ENCODE measurements at regions not wholly inside any gene's neighbourhood (a gene's known extent, or its start where the extent isn't known, plus 50 kb on each side); places are given as distances from the start of the nearest gene placed in this dataset.
A peak's percentile ranks its signal among the peaks of the same experiment; 100 is the strongest.

DNA sequence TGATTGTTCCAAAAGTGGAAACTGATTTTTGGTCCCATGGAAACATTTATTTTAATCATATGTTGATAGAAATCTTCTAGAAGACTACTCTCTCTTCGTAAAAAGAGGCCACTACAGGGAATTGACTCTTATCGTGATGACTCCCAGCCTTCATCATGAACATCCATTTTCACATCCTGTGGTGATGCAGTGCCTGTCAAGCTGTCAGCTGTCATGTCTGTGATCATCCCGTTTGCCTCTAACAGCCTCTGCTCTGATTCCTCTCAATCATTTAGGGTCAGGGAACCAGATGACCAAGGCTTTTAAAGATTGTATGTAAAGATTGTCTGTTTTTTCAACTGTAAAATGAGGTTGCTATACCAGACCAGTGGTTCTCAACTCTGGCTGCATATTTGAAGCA, 419.0 kb upstream of the MGAT4C start:
- DNase-seq = no peak
- Histone ChIP-seq H3K79me1 (replicated peaks; ENCODE audit: low read length, poor library complexity, severe bottlenecking) (no peaks in the 10 kb centered on the region), H2BK12ac (ENCODE audit: low read length in 2 of 2) (no peak overlapping the region), H4K8ac (ENCODE audit: low read length) (no peak overlapping the region), H3K27me3 (ENCODE audit: control insufficient read depth in 1 of 2, insufficient read depth in 1 of 2, low read length in 2 of 2) (no peaks in the 10 kb centered on the region), H3K27ac (ENCODE audit: low read length, poor library complexity, severe bottlenecking) (no peak overlapping the region), H3K9me3 (ENCODE audit: control insufficient read depth, low read length) (no peaks in the 10 kb centered on the region), H2BK5ac (ENCODE audit: low read depth, low read length, poor library complexity, severe bottlenecking) (no peak overlapping the region), H3K4me1 (ENCODE audit: control insufficient read depth, insufficient read depth, low read depth, low read length) (no peaks in the 10 kb centered on the region), H4K91ac (ENCODE audit: low read length) (no peak overlapping the region), H2BK15ac (ENCODE audit: low read depth, poor library complexity, severe bottlenecking) (no peak overlapping the region), H3K23ac (ENCODE audit: low read length in 2 of 2) (no peak overlapping the region), H3K36me3 (ENCODE audit: control insufficient read depth in 1 of 2, insufficient read depth in 2 of 2, low read depth in 1 of 2, low read length in 2 of 2) (no peaks in the 10 kb centered on the region), H3K4ac (ENCODE audit: low read depth in 1 of 2, low read length in 2 of 2) (no peak overlapping the region), H3K18ac (ENCODE audit: low read depth in 1 of 2, low read length in 2 of 2) (no peak overlapping the region), H2AK5ac (ENCODE audit: low read length, severe bottlenecking) (no peak overlapping the region), H3K14ac (ENCODE audit: low read length in 2 of 2) (peak overlapping the region in 1 of 2 experiments; percentile 55), H3K4me2 (ENCODE audit: low read length, poor library complexity, severe bottlenecking) (no peak overlapping the region), H3K9ac (ENCODE audit: low read length) (no peak overlapping the region), H2BK120ac (ENCODE audit: low read depth, low read length) (no peak overlapping the region), H2AFZ (ENCODE audit: low read depth, low read length) (no peak overlapping the region), H3K4me3 (ENCODE audit: insufficient read depth in 1 of 2, low read depth in 1 of 2, low read length in 2 of 2) (no peak overlapping the region)
- 82% methylated on average over 2 of the region's 3 CpGs for WGBS

DNA sequence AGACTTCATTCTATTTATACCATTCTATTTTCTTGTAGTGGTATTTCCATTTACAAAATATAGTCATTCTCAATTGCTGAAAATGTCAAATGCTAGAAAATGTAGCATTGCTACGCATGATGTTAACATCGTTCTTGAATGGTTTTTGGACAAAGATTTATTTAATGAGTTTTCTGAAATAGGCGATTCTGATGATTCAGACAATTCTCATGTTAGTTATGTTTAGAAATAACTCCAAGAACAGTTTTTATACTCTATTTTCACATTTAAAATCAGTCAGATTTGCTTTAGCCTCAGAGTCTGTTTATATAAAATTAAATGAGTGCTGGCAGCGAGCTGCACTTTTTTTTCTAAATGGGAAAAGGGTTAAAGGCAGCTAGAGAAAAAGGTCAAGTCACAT, 414.8 kb upstream of the MGAT4C start:
- Histone ChIP-seq H3K36me3 (ENCODE audit: control insufficient read depth in 1 of 2, insufficient read depth in 2 of 2, low read depth in 1 of 2, low read length in 2 of 2) (no peaks in the 10 kb centered on the region), H3K27ac (ENCODE audit: low read length, poor library complexity, severe bottlenecking) (no peak overlapping the region), H2BK12ac (ENCODE audit: low read length in 2 of 2) (no peak overlapping the region), H3K79me1 (replicated peaks; ENCODE audit: low read length, poor library complexity, severe bottlenecking) (no peaks in the 10 kb centered on the region), H2BK5ac (ENCODE audit: low read depth, low read length, poor library complexity, severe bottlenecking) (no peak overlapping the region), H4K8ac (ENCODE audit: low read length) (no peak overlapping the region), H2AFZ (ENCODE audit: low read depth, low read length) (no peak overlapping the region), H4K91ac (ENCODE audit: low read length) (no peak overlapping the region), H3K4me2 (ENCODE audit: low read length, poor library complexity, severe bottlenecking) (no peak overlapping the region), H2BK15ac (ENCODE audit: low read depth, poor library complexity, severe bottlenecking) (no peak overlapping the region), H3K4me1 (ENCODE audit: control insufficient read depth, insufficient read depth, low read depth, low read length) (no peaks in the 10 kb centered on the region), H2BK120ac (ENCODE audit: low read depth, low read length) (no peak overlapping the region), H3K4ac (ENCODE audit: low read depth in 1 of 2, low read length in 2 of 2) (no peak overlapping the region), H3K9ac (ENCODE audit: low read length) (no peak overlapping the region), H3K14ac (ENCODE audit: low read length in 2 of 2) (no peak overlapping the region), H3K23ac (ENCODE audit: low read length in 2 of 2) (no peak overlapping the region), H3K18ac (ENCODE audit: low read depth in 1 of 2, low read length in 2 of 2) (no peak overlapping the region), H3K9me3 (ENCODE audit: control insufficient read depth, low read length) (no peaks in the 10 kb centered on the region), H2AK5ac (ENCODE audit: low read length, severe bottlenecking) (no peak overlapping the region), H3K27me3 (ENCODE audit: control insufficient read depth in 1 of 2, insufficient read depth in 1 of 2, low read length in 2 of 2) (no peaks in the 10 kb centered on the region), H3K4me3 (ENCODE audit: insufficient read depth in 1 of 2, low read depth in 1 of 2, low read length in 2 of 2) (no peak overlapping the region)
- WGBS = 90% methylated on average over 3 of the region's 4 CpGs
- DNase-seq = no peak

DNA sequence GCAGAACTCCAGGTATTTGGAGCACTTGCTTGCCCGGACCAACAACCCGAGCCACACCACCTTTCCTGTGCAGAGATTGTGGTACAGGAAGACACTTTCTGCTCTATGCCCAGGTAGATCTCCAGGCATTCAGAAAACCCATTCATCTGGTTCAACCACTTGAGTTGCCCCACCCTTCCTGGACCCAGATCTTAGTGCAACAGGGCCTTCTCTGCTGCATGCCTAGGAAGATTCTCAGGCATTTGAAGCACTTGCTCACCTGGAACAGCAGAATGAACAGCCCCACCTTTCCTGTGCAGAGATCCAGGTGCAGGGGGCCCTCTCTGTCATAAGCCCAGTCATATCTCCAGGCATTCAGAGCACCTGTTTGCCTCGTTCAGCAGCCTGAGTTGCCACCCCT, 412.8 kb upstream of the MGAT4C start:
- no peak overlapping the region for H2BK120ac ChIP-seq (ENCODE audit: low read depth, low read length)
- no peak overlapping the region for H4K8ac ChIP-seq (ENCODE audit: low read length)
- no peaks in the 10 kb centered on the region for H3K27me3 ChIP-seq (ENCODE audit: control insufficient read depth in 1 of 2, insufficient read depth in 1 of 2, low read length in 2 of 2)
- no peak overlapping the region for H3K18ac ChIP-seq (ENCODE audit: low read depth in 1 of 2, low read length in 2 of 2)
- no peak overlapping the region for H3K9ac ChIP-seq (ENCODE audit: low read length)
- H3K9me3 ChIP-seq (ENCODE audit: control insufficient read depth, low read length) = no peaks in the 10 kb centered on the region
- no peak overlapping the region for H2AFZ ChIP-seq (ENCODE audit: low read depth, low read length)
- H2BK12ac ChIP-seq (ENCODE audit: low read length in 2 of 2) = no peak overlapping the region
- WGBS = 96% methylated on average over 3 of the region's 3 CpGs
- no peaks in the 10 kb centered on the region for H3K36me3 ChIP-seq (ENCODE audit: control insufficient read depth in 1 of 2, insufficient read depth in 2 of 2, low read depth in 1 of 2, low read length in 2 of 2)
- H2BK15ac ChIP-seq (ENCODE audit: low read depth, poor library complexity, severe bottlenecking) = no peak overlapping the region
- no peak overlapping the region for H3K4me3 ChIP-seq (ENCODE audit: insufficient read depth in 1 of 2, low read depth in 1 of 2, low read length in 2 of 2)
- H3K27ac ChIP-seq (ENCODE audit: low read length, poor library complexity, severe bottlenecking) = no peak overlapping the region
- H2BK5ac ChIP-seq (ENCODE audit: low read depth, low read length, poor library complexity, severe bottlenecking) = no peak overlapping the region
- no peak overlapping the region for H3K4ac ChIP-seq (ENCODE audit: low read depth in 1 of 2, low read length in 2 of 2)
- no peak overlapping the region for H3K23ac ChIP-seq (ENCODE audit: low read length in 2 of 2)
- H4K91ac ChIP-seq (ENCODE audit: low read length) = no peak overlapping the region
- H3K4me2 ChIP-seq (ENCODE audit: low read length, poor library complexity, severe bottlenecking) = no peak overlapping the region
- DNase-seq = no peak
- no peak overlapping the region for H2AK5ac ChIP-seq (ENCODE audit: low read length, severe bottlenecking)
- H3K79me1 ChIP-seq (replicated peaks; ENCODE audit: low read length, poor library complexity, severe bottlenecking) = no peaks in the 10 kb centered on the region
- H3K14ac ChIP-seq (ENCODE audit: low read length in 2 of 2) = no peak overlapping the region
- H3K4me1 ChIP-seq (ENCODE audit: control insufficient read depth, insufficient read depth, low read depth, low read length) = no peaks in the 10 kb centered on the region

DNA sequence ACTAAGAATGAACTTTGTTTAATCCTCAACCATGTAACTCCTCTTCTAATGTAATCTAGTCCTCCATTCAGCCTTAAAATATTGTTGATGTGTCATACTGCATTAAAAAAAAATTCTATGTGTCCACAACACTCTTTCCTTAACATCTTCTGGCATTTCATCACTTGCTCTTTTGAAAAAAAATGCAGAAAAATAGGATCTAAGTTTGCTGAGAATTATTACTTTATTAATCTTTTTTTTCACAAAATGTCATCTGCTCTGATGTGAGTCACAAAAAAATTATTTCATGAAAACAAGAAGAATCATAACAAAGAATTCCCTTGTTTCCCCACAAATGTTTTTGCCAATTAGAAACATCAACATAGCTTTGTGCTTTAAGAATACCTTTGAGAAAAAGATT, 410.1 kb upstream of the MGAT4C start:
- Histone ChIP-seq H3K23ac (ENCODE audit: low read length in 2 of 2) (no peak overlapping the region), H4K91ac (ENCODE audit: low read length) (no peak overlapping the region), H3K4me3 (ENCODE audit: insufficient read depth in 1 of 2, low read depth in 1 of 2, low read length in 2 of 2) (no peak overlapping the region), H3K27ac (ENCODE audit: low read length, poor library complexity, severe bottlenecking) (no peak overlapping the region), H2BK15ac (ENCODE audit: low read depth, poor library complexity, severe bottlenecking) (no peak overlapping the region), H2BK12ac (ENCODE audit: low read length in 2 of 2) (no peak overlapping the region), H3K9me3 (ENCODE audit: control insufficient read depth, low read length) (no peaks in the 10 kb centered on the region), H2BK120ac (ENCODE audit: low read depth, low read length) (no peak overlapping the region), H3K4me1 (ENCODE audit: control insufficient read depth, insufficient read depth, low read depth, low read length) (no peaks in the 10 kb centered on the region), H2BK5ac (ENCODE audit: low read depth, low read length, poor library complexity, severe bottlenecking) (no peak overlapping the region), H3K9ac (ENCODE audit: low read length) (no peak overlapping the region), H3K14ac (ENCODE audit: low read length in 2 of 2) (no peak overlapping the region), H4K8ac (ENCODE audit: low read length) (no peak overlapping the region), H2AFZ (ENCODE audit: low read depth, low read length) (no peak overlapping the region), H2AK5ac (ENCODE audit: low read length, severe bottlenecking) (no peak overlapping the region), H3K4me2 (ENCODE audit: low read length, poor library complexity, severe bottlenecking) (no peak overlapping the region), H3K18ac (ENCODE audit: low read depth in 1 of 2, low read length in 2 of 2) (no peak overlapping the region), H3K27me3 (ENCODE audit: control insufficient read depth in 1 of 2, insufficient read depth in 1 of 2, low read length in 2 of 2) (no peaks in the 10 kb centered on the region), H3K36me3 (ENCODE audit: control insufficient read depth in 1 of 2, insufficient read depth in 2 of 2, low read depth in 1 of 2, low read length in 2 of 2) (no peaks in the 10 kb centered on the region), H3K4ac (ENCODE audit: low read depth in 1 of 2, low read length in 2 of 2) (no peak overlapping the region), H3K79me1 (replicated peaks; ENCODE audit: low read length, poor library complexity, severe bottlenecking) (no peaks in the 10 kb centered on the region)
- no peak for DNase-seq

Data from mesenchymal stem cell (in vitro differentiated cells and primary cell).